NCI-H1417 (cell line): ENCODE measurements at regions not wholly inside any gene's neighbourhood (a gene's known extent, or its start where the extent isn't known, plus 50 kb on each side); places are given as distances from the start of the nearest gene placed in this dataset.
A peak's percentile ranks its signal among the peaks of the same experiment; 100 is the strongest.

Experiments
- DNase-seq, 3 experiments: peaks; one replicate each; lab custom pipeline; 2025; lab: John Stamatoyannopoulos, UW

DNA sequence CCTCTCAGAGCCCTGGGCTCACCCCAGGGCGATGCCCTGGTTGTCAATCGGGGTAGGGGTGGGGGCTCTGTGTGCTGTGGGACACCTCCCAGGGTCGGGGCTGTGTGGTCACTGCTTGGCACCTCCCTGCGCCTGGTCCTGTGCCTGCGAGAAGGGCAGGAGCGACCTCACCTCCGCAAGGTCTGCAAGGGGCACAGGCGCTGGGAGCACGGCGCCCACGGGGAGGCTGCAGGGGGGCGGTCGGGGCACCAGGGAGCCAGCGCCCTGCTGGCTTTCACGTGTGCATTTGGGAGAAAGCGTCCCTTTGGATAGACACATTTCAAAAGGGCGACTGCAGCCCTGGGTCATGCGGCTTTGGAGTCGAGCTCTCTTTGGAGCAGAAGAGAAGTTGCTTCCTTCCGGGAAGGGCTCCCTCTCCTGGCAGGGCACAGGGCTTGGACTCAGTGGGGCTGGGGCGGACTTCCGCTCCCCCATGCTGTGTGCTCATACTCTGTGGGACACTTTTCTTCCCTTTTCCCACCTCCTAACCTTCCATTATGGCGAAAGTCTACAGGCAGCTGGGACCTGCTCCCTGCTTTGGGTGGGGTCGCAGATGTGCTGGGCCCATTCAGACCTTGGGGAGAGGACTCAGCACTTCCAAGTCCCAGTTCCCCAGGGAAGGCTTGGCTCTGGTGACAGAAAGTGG, 52.9 kb upstream of the SLC28A3 start:
- no peak for DNase-seq

DNA sequence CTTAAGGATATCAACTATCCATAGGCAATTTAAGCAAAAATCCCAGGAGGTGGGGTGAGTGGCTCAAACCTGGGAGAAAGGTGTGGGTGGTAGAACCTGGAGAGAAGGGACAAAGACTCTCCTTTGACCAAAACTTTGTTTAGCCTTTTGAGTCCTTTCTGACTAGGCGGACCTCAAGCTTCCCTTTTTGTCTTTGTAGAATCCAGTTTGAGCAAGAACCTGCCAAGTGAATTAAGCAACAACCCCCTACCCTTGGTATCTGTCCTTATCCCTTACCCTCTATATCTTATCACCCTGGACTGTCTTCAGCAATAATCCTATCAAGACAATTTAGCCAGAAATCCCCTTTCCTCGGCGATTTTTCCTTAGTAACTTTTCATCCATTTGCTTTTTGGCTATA, 53.5 kb upstream of the SLC28A3 start:
- DNase-seq: no peak

DNA sequence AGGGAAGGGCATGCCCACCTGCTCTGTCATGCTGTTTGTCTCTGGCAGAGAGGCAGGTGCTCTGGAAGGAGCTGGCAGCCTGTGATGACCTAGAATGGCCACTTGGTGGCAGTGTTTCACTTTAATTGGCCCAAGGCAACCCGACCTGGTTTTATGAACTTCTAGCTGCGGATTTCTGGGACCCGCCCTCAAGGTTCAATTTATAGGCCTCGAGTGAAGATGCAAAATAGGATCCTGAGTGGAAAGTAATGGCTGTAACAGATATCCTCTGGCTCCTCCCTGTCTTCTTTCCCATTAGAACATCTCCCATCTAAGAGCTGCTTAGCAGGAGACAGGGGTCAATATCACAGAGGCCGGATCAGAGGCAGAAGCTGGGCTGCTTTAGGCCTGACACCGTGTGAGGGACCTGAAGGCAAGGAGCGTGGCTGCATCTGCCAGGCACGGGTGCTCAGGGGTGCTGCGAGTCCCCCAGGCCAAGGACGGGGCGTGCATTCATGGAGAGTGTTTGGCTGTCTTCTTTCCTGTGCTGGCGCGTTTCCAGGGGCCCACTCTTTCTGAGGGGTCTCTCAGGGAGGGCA, 56.7 kb upstream of the SLC28A3 start:
- DNase-seq: peak; percentile 62 to 89 (median 73)

DNA sequence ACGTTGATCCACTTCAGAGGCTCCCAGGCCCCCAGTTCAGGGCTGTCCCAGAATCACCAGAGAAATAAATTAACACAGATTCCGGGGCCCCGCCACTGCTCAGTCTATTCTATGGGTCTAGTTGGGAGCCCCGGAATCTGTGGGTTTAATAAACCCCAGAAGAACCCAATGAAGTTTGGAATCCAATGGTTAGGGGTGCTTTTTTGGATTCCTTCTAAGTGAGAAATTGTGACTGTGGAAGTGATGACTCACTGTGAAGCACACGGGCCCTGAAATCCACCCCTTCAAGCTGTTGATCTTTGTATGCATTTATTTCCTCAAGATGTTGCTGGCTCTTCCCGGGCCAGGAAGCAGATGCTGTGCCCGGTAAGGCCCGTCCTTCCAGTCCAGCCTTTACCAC, 57.3 kb upstream of the SLC28A3 start:
- no peak for DNase-seq

GRCh38 chr9:84402517-84402916, 62.0 kb upstream of the SLC28A3 start:
- no peak for DNase-seq

DNA sequence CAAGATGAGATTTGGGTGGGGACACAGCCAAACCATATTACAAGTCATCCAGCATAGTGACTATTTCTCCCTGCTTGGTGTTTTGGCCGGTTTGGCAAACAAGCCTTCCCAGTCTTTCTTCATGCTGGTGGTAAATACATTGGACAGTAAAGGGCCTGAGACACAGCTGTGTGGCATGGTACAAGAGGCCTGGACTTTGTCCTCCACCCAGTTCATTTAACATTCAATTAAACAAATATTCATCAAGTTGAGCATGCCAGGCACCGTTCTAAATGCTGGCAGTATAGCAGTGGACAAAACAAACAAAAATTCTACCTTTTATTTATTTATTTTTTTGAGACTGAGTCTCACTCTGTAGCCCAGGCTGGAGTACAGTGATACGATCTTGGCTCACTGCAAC, 62.7 kb upstream of the SLC28A3 start:
- no peak for DNase-seq

DNA sequence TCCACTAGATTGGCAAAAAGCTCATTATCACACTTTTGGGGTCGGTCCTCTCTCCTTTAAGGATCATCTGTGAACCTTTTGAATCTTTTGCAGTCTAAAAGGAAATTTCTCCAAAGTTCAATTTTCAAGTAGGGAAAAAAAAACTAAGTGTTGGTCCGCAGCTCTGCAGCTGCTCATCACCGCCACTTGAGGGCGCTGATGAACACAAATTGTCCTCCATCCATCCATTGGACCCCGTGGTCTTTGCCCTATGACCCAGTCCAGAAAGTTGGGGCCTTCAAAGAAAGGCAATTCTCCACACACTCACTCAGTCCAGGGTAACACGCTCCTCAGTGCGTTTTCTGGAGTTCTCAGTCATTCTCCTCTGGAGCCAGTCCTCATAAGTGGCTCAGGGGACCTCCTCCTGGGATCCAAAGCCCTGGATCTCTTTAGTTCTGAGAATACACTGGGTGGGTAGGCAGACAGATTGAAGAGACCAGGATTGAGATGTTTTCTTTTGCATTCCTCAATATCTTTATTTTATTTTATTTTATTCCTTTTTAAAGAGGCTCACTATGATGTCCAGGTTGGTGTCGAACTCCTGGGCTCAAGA, 63.6 kb upstream of the SLC28A3 start:
- peak in 1 of 3 experiments; percentile 19 for DNase-seq

GRCh38 chr9:84405667-84406066, 65.1 kb upstream of the SLC28A3 start:
- DNase-seq: no peak

DNA sequence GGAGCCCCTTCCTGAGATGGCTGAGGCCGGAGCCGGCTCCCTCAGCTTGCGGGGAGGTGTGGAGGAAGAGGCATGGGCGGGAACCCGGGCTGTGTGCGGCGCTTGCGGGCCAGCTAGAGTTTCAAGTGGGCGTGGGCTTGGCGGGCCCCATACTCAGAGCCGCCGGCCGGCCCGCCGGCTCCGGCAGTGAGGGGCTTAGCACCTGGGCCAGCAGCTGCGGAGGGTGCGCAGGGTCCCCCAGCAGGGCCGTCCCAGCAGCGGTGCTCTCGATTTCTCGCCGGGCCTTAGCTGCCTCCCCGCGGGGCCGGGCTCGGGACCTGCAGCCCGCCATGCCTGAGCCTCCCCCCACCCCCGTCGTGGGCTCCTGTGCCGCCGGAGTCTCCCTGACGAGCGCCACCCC, 67.9 kb upstream of the SLC28A3 start:
- no peak for DNase-seq

- DNase-seq: no peak
Measured at GRCh38 chr9:84411683-84412267, 71.2 kb upstream of the SLC28A3 start.

DNA sequence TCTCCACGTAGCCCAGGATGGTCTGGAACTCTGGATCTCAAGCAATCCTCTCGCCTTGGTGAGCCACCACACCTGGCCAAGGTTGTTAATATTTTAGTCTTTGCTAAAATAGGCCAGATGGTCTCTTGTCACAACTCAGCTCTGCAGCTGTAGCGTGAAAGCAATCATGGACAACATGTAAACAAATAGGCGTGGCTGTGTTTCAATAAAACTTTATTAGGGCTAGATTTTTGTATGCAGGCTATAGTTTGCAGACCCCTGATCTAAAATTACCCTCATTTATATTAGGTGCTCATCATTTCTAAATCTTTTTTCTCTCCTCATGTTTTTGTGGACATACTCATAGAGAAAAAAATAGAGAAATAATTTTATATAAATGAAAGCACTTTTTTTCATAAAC, 72.1 kb upstream of the SLC28A3 start:
- DNase-seq: no peak

- DNase-seq: no peak
Measured at GRCh38 chr9:84413301-84413700, 72.7 kb upstream of the SLC28A3 start.

- DNase-seq: no peak
Measured at GRCh38 chr9:84419031-84419602, 78.6 kb upstream of the SLC28A3 start.

- DNase-seq: peak in 1 of 3 experiments; percentile 18
Measured at GRCh38 chr9:84424931-84425330, 84.4 kb upstream of the SLC28A3 start.

GRCh38 chr9:84432746-84433145, 92.2 kb upstream of the SLC28A3 start:
- no peak for DNase-seq

- no peak for DNase-seq
Measured at GRCh38 chr9:84435902-84436301, 95.3 kb upstream of the SLC28A3 start.

DNA sequence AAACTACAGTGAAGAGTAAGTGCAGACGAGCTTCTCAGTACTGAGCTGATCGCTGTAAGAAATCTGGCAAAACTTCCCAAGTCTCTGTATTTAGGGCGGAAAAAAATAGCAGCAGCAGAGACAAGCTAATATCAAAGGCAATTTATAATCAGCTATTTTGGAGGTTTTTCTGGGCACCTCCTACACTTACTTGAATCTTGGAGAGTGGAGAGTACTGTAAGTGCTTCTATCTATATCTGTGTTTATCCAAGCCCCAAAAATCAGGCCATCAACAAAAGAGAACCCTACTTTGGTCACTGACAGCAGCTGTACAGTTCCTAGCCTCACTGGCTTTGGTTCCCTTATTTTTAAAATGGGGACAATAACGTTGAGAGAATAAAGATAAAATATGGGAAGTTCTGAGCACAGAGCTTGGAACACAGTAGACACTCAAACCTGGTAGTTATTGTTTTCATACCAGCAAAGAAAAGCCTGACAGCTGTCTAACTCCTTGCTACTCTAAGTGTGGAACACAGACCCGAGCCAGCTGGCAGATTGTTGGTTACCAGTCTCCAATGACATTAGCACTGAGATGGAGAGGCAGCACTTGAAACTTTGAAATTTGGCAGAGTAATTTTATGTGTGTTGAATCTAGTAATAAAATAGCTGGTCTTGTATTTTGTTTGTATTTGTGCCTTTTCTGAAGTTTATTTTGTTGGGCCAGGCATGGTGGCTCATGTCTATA, 96.0 kb upstream of the SLC28A3 start:
- no peak for DNase-seq

GRCh38 chr9:84438391-84438790, 97.8 kb upstream of the SLC28A3 start:
- DNase-seq: no peak

DNA sequence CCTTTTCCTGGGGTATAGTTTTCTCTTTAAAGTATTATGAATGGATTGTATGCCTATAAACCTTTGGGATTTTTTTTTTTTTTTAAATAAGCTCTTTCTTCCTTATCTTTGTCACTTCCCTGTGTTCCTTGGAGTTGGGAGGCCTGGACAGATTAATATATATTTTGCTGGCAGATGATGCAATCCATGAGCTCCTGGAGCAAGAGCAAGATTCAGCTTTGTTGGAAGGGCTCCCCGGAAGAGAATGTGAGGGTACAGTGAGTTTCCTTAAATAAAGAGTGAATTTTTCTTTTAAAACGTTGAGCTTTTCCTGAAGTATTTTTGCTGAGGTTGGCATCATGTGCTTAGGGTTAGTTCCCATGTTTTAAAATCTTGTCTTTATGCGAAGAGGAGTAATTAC, 98.7 kb upstream of the SLC28A3 start:
- no peak for DNase-seq

DNA sequence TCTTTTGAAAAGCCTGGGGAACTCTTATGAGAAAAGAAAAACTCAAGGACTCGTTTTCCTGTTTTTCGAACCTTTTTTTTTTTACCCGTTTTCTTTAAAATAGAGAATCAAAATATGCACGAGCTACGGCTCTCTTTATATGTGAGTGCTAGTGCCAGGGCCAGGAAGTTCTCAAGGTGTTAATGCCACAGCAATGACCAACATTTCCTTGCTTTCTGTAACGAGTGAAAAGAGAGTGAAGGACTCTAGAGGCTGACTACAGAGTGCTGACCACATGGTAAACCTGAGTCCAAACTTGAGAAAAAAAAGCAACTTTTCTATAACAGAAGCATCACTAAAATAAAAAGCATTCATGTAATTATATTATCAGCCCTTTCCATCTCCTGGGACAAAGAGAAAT, 102.2 kb upstream of the SLC28A3 start:
- DNase-seq: no peak

DNA sequence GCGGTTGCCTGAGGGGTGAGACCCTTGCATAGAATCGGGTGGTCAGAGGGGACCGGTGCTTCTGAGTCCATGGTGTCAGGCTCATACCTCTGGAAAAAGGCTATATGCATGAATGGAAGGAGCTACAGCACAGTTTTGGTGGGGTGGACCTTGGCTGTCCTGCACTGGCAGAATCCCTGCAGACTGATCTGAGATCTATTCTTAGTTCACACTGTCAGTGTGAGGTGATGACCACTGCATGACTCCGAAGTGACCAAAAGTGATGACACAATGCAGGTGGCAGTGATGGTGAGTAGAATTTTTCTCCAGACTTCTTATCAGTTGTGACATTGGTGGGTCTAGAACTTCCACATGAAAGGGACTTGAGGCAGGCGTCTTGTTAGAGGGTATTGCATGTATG, 105.2 kb upstream of the SLC28A3 start:
- no peak for DNase-seq

DNA sequence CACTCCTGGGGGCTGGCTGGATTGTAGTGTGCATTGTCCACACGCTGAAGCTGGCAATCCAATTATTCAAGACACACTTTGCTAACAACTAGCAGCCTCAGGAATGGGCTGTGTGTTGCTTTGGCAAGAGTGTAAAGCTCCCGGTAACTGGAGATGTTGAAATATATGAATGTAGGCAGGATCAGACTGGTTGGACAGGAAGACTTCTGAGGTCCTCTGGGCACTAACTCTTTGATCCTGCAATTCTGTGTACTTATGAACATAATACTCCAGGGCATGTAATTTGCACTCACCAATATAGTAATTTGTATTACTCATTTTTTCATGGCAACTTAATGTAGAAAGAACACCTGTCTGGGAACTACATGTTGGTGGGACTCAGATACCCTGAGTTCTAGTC, 106.7 kb upstream of the SLC28A3 start:
- DNase-seq: no peak
